Stomach (tissue), 8 donors: ENCODE measurements at regions not wholly inside any gene's neighbourhood (a gene's known extent, or its start where the extent isn't known, plus 50 kb on each side); places are given as distances from the start of the nearest gene placed in this dataset.

ENCODE experiments used
- DNase-seq, 2 donors: peaks; one replicate each; pipeline versions ENCODE4 v3.0.0 to v3.0.0-alpha.2; 2013 to 2019
- H3K27ac ChIP-seq, 5 donors: fragments of 200-600 bp in 4 of 5; sonication (generic) in 4 of 5; one replicate each; pipeline ENCODE4 v1.5.1; 2013 to 2019; ENCODE audit warnings: mild to moderate bottlenecking in 1 of 5, moderate library complexity in 1 of 5
- H3K27me3 ChIP-seq, 3 donors: fragments of 200-600 bp; sonication (generic); one replicate each; pipeline ENCODE4 v1.5.1; 2017 to 2019; ENCODE audit warnings: mixed run types in 1 of 3
- H3K36me3 ChIP-seq, 4 donors: fragments of 200-600 bp; sonication (generic); 1 replicate in 3 of 4; 2 replicates in 1 of 4; pipeline ENCODE4 v1.5.1; 2016 to 2019
- H3K4me1 ChIP-seq, 4 donors: fragments of 200-600 bp; sonication (generic); one replicate each; pipeline ENCODE4 v1.5.1; 2016 to 2019
- H3K4me3 ChIP-seq, 4 donors: fragments of 200-600 bp; sonication (generic) in 3 of 4; one replicate each; pipeline ENCODE4 v1.5.1; 2016 to 2019; ENCODE audit warnings: mild to moderate bottlenecking in 1 of 4
- H3K9me3 ChIP-seq, 4 donors: fragments of 200-600 bp; sonication (generic); one replicate each; pipeline ENCODE4 v1.5.1; 2016 to 2019
- CTCF ChIP-seq, 7 experiments: fragments of 450-650 bp in 4 of 7; fragments of 200-600 bp in 3 of 7; sonication (generic) in 3 of 7; IDR thresholded peaks; one replicate each; pipeline ENCODE4 v1.5.1; 2016 to 2019; ENCODE audit warnings: antibody characterized with exemption in 7 of 7, control low read depth in 2 of 7, mild to moderate bottlenecking in 1 of 7
- EP300 ChIP-seq: sonication (generic); formaldehyde crosslinking; IDR thresholded peaks from one replicate; pipeline ENCODE4 v1.6.1; 2017; ENCODE audit warnings: antibody characterized with exemption
- POLR2A ChIP-seq, 4 donors: fragments of 450-650 bp; IDR thresholded peaks; one replicate each; pipeline ENCODE4 v1.6.1; 2016; ENCODE audit warnings: antibody characterized with exemption in 4 of 4, control low read depth in 2 of 4, mild to moderate bottlenecking in 1 of 4, moderate library complexity in 1 of 4
- POLR2AphosphoS5 ChIP-seq, 3 donors: sonication (generic); formaldehyde crosslinking; IDR thresholded peaks; one replicate each; pipeline ENCODE4 v1.6.1; 2016; ENCODE audit warnings: antibody characterized with exemption in 3 of 3
- WGBS, 5 donors: extraction: QIAGEN DNeasy Blood & Tissue Kit in 3 of 5; methylation state at CpG; one replicate each; pipeline versions ENCODE4 v1.1.5 to v1.1.7; 2013 to 2018; 5-methylcytosine and 5-hydroxymethylcytosine counted together
- intact Hi-C: fragments of 100-400 bp; cut with DNase I; formaldehyde crosslinking; loops from one replicate; pipeline ENCODE4 v1.15.1; 2023; ENCODE audit warnings: low total_unique reads
- donor health status: healthy with polysubstance abuse.
- donor health status: Bipolar disorder and iron deficiency.
- donor health status: healthy.

DNA sequence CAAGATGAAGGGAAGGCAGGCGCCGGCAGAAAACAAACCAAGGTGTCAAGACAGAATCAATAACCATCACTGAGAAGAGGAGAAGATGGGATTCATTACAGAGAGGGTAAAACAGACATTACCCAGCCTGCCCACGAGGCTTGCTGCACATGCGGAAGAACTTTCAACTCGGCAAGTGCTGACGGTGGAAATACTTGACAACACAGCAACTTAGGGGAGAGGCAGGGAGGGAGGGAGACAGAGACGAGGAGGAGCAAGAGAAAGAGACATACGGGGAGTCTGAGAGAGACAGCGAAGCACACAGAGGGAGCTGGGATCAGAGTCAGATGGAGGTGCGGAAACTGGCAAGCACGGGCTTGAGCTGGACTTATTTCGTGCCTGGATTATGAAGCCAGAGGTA lies 129.3 kb upstream of the NECTIN1 start:
- WGBS, 5 donors: 56 to 72% (median 67%) methylated on average over 12 of the region's 12 CpGs
- no peak overlapping the region for H3K27ac ChIP-seq
- no peaks in the 10 kb centered on the region for H3K9me3 ChIP-seq
- DNase-seq: no peak
- no peak for TF ChIP-seq POLR2AphosphoS5 (IDR thresholded peaks at IDR 0.05)
- no peak for TF ChIP-seq EP300
- no peak for TF ChIP-seq CTCF (IDR thresholded peaks at IDR 0.05)
- TF ChIP-seq POLR2A (IDR thresholded peaks at IDR 0.05): no peak
- H3K4me3 ChIP-seq: no peak overlapping the region
- intact Hi-C loops: no loop called here
- no peaks in the 10 kb centered on the region for H3K36me3 ChIP-seq
- H3K4me1 ChIP-seq: peaks cover 0 to 8% (median 2%) of the 10 kb centered on the region in 4 donors
- peaks cover 0 to 47% (median 0%) of the 10 kb centered on the region in 3 donors for H3K27me3 ChIP-seq

DNA sequence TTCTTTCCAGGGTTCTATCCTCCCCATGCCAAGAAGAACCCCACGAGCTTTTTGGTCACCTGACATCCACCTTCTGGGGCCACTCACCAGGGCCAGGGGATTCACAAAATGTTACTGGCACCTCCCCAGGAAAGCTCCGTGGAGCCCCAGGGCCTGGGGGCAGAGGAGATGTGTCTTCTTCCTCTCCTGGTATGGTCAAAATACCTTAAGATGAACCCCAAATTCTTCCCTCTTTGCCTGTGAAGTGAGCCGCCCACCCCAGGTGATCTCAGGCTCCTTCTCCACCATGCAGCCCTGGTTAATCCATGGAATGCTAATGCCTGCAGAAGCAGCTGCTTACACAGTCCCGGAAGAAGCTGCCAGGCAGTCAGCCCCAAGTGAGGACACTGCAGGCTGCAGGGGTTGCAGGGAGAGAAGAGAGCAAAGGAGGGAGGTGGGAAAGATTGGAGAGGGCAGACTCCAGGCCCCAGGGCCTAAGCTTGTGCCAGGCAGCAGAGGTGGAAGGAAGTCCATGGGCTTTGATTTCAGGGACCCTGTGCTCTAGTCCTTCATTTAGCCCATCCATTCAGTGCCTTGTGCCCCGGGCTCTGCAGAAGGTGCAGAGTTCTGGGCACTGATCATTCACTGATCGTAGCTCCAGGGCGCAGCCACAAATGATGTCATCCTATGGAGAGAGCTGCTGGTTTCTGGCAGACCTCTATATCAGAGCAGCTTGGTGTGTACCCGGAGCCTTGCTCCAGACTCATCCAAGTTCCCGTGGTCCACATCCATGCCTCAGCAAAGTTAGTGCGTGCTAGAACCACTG lies 127.9 kb upstream of the NECTIN1 start:
- DNase-seq: no peak
- no peaks in the 10 kb centered on the region for H3K36me3 ChIP-seq
- intact Hi-C loops: no loop called here
- no peak overlapping the region for H3K27ac ChIP-seq
- no peak overlapping the region for H3K4me3 ChIP-seq
- H3K4me1 ChIP-seq: peaks cover 0 to 8% (median 2%) of the 10 kb centered on the region in 4 donors
- H3K27me3 ChIP-seq: peaks cover 0 to 43% (median 0%) of the 10 kb centered on the region in 3 donors
- WGBS, 5 donors: 81 to 94% (median 88%) methylated on average over 10 of the region's 10 CpGs
- no peak for TF ChIP-seq POLR2A (IDR thresholded peaks at IDR 0.05)
- no peak for TF ChIP-seq POLR2AphosphoS5 (IDR thresholded peaks at IDR 0.05)
- TF ChIP-seq CTCF (IDR thresholded peaks at IDR 0.05): no peak
- TF ChIP-seq EP300: no peak
- H3K9me3 ChIP-seq: no peaks in the 10 kb centered on the region

DNA sequence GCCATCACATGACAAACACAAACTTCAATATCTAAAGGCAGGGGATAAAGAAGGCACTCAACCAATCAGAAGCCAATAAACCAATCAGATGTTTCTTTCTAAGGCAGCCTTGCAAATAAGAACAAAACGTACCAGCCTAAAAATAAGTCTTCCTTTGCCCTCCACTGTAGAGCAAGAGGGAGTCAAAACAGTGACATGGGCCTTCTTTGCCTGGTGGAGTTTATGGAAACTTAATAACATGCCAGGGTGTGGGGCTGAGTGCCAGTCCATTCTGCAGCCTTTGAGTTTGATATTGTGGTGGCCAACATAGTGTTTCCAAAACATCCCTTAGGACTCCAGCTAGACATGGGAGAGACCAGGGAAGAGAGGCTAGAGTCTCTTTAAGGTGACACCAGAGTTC lies 126.1 kb upstream of the NECTIN1 start:
- peaks cover 0 to 29% (median 0%) of the 10 kb centered on the region in 3 donors for H3K27me3 ChIP-seq
- no peaks in the 10 kb centered on the region for H3K9me3 ChIP-seq
- H3K4me3 ChIP-seq: peak overlapping the region in 1 of 4 donors; percentile 17
- H3K36me3 ChIP-seq: no peaks in the 10 kb centered on the region
- TF ChIP-seq POLR2A (IDR thresholded peaks at IDR 0.05) (no peak), POLR2AphosphoS5 (IDR thresholded peaks at IDR 0.05) (no peak), CTCF (IDR thresholded peaks at IDR 0.05) (no peak)
- 10 to 44% (median 25%) methylated on average over 1 of the region's 1 CpG for WGBS, 5 donors
- DNase-seq: no peak
- intact Hi-C loops: no loop called here
- H3K4me1 ChIP-seq: peaks cover 0 to 8% (median 2%) of the 10 kb centered on the region in 4 donors
- H3K27ac ChIP-seq: no peak overlapping the region

DNA sequence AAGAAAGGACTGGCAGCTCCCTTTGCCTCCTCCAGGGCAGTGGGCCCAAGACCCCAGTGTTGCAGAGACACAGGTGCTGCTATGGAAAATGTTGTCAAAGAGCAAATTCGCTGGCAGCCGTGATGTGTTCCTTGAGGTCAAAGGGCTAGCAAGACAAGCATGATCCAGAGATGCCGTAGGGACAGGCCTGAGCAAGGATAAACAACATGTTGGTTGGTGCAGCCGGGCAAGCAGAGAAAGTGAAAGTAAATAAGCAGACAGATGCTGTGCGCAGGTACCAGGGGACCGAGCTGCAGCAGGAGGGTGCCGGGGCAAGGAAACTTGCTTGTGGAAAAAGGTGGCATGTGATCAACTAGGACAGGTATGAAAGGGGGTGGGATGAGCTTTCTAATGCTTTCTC lies 125.5 kb upstream of the NECTIN1 start:
- Histone ChIP-seq H3K27ac (no peak overlapping the region), H3K4me1 (peaks cover 0 to 8% (median 2%) of the 10 kb centered on the region in 4 donors), H3K27me3 (peaks cover 0 to 23% (median 0%) of the 10 kb centered on the region in 3 donors), H3K36me3 (no peaks in the 10 kb centered on the region), H3K9me3 (no peaks in the 10 kb centered on the region), H3K4me3 (peak overlapping the region in 1 of 4 donors; percentile 17)
- intact Hi-C loops: no loop called here
- TF ChIP-seq POLR2A (IDR thresholded peaks at IDR 0.05) (no peak), POLR2AphosphoS5 (IDR thresholded peaks at IDR 0.05) (no peak), CTCF (IDR thresholded peaks at IDR 0.05) (no peak), EP300 (no peak)
- WGBS, 5 donors: 30 to 48% (median 38%) methylated on average over 7 of the region's 7 CpGs
- DNase-seq: peak; percentile 42 to 50
